ENCODE measurements at regions not wholly inside any gene's neighbourhood (a gene's known extent, or its start where the extent isn't known, plus 50 kb on each side); places are given as distances from the start of the nearest gene placed in this dataset.

DNA sequence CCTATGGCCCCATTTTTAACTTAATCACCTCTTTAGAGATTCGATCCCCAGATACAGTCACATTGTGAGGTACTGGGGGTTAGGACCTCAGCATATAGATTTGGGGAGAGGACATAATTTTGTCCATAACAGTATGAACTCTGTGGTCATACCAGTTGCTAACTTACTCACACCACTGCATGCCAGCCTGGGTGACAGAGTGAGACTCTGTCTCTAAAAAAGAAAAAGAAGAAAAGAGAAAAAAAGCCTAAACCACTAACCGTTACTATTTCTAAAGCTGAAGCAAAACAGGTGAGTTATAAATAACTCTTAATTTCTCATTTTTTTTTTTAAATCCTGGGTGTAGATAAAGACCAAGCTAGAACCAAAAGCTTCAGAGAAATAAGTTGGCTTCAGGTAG, 155.1 kb upstream of the AUTS2 start:
- TF ChIP-seq, protein P1, sequence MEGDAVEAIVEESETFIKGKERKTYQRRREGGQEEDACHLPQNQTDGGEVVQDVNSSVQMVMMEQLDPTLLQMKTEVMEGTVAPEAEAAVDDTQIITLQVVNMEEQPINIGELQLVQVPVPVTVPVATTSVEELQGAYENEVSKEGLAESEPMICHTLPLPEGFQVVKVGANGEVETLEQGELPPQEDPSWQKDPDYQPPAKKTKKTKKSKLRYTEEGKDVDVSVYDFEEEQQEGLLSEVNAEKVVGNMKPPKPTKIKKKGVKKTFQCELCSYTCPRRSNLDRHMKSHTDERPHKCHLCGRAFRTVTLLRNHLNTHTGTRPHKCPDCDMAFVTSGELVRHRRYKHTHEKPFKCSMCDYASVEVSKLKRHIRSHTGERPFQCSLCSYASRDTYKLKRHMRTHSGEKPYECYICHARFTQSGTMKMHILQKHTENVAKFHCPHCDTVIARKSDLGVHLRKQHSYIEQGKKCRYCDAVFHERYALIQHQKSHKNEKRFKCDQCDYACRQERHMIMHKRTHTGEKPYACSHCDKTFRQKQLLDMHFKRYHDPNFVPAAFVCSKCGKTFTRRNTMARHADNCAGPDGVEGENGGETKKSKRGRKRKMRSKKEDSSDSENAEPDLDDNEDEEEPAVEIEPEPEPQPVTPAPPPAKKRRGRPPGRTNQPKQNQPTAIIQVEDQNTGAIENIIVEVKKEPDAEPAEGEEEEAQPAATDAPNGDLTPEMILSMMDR (IDR thresholded peaks at IDR 0.05; ENCODE audit: low read depth, low read length, poor library complexity, severe bottlenecking) = no peak
- TF ChIP-seq EZH2phosphoT487 (IDR thresholded peaks at IDR 0.05; ENCODE audit: borderline replicate concordance, low read length) = no peak

All from DOHH2 (cell line).